IPS DF 6.9 (cell line): ENCODE measurements at regions not wholly inside any gene's neighbourhood (a gene's known extent, or its start where the extent isn't known, plus 50 kb on each side); places are given as distances from the start of the nearest gene placed in this dataset.
A peak's percentile ranks its signal among the peaks of the same experiment; 100 is the strongest.

Source experiments
- DNase-seq: peaks from one replicate; pipeline ENCODE4 v3.0.0-alpha.2; 2013; ENCODE audit warnings: low read depth, low spot score
- H3K27ac ChIP-seq: one replicate; pipeline ENCODE4 v1.5.1; 2013; ENCODE audit warnings: low read length, control low read depth
- H3K27me3 ChIP-seq: 2 replicates; pipeline ENCODE4 v1.6.1; 2013; ENCODE audit warnings: mild to moderate bottlenecking, low read length; ENCODE audit not compliant: control insufficient read depth, insufficient read depth
- H3K36me3 ChIP-seq: 2 replicates; pipeline ENCODE4 v1.6.1; 2013; ENCODE audit warnings: low read length; ENCODE audit not compliant: control insufficient read depth, insufficient read depth
- H3K4me1 ChIP-seq: 2 replicates; pipeline ENCODE4 v1.6.1; 2013; ENCODE audit warnings: low read length; ENCODE audit not compliant: control insufficient read depth, insufficient read depth
- H3K4me3 ChIP-seq: 2 replicates; pipeline ENCODE4 v1.5.1; 2013; ENCODE audit warnings: mild to moderate bottlenecking, low read length
- H3K9me3 ChIP-seq: 2 replicates; pipeline ENCODE4 v1.6.1; 2013; ENCODE audit warnings: low read length, inconsistent platforms; ENCODE audit not compliant: control insufficient read depth, insufficient read depth
- WGBS: extraction: QIAGEN DNeasy Blood & Tissue Kit; methylation state at CpG from one replicate; pipeline ENCODE4 v1.1.7; 2013; ENCODE audit warnings: mixed read lengths, missing lambda C conversion rate; ENCODE audit not compliant: insufficient read length, insufficient coverage; 5-methylcytosine and 5-hydroxymethylcytosine counted together

DNA sequence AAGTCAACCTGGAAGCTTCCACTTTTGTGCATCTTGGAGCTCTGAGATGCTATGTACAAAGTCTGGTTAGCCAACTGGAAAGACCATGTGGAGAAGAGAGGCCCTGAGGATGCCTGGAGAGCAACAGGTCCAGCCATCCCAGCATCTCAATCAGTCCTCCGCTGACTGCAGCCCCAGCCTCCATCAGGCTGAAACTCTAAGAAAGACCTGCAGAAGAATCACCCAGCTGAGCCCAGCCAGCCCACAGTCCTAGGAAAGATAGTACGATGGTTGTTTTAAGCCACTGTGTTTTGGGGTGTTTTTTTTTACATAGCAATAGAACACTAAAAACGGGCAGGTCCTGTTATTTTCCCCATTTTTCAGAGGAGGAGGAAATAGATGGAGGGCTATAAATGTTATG lies 84.0 kb downstream of the NCR2 start:
- H3K27me3 ChIP-seq = peaks cover 49% of the 10 kb centered on the region
- H3K36me3 ChIP-seq = no peaks in the 10 kb centered on the region
- no CpG with 5 or more reads among the region's 3 CpGs for WGBS
- H3K4me1 ChIP-seq = peaks cover 2% of the 10 kb centered on the region; the same call in 1 of the 2 replicates
- H3K9me3 ChIP-seq = no peaks in the 10 kb centered on the region
- DNase-seq = no peak
- no peak overlapping the region for H3K4me3 ChIP-seq
- H3K27ac ChIP-seq = no peak overlapping the region

DNA sequence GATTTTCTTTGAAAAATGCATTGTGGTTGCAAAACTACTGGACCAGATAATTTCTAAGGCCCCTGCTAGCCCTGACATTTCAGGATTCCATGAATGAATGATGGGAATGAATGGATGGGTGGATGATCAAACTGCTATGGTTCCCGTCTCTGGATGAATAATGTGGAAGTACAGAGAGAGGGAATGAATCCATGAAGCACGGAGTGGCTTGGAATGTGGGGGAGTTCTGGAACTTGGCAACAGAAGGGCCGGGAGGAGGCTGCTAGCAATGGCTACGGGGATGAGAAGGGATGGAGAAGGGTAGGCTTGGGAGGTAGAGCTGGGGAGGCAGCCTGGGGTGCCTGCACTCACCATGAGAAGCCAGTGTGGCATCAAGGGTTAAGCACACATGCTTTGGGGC lies 84.8 kb downstream of the NCR2 start:
- no peaks in the 10 kb centered on the region for H3K36me3 ChIP-seq
- H3K4me3 ChIP-seq = no peak overlapping the region
- H3K27me3 ChIP-seq = peaks cover 45% of the 10 kb centered on the region
- H3K27ac ChIP-seq = no peak overlapping the region
- no peak for DNase-seq
- no CpG with 5 or more reads among the region's 4 CpGs for WGBS
- H3K9me3 ChIP-seq = no peaks in the 10 kb centered on the region
- peaks cover 2% of the 10 kb centered on the region; the same call in 1 of the 2 replicates for H3K4me1 ChIP-seq

- Histone ChIP-seq H3K27ac (no peak overlapping the region), H3K27me3 (peaks cover 45% of the 10 kb centered on the region), H3K36me3 (no peaks in the 10 kb centered on the region), H3K4me1 (peaks cover 4% of the 10 kb centered on the region; the same call in 1 of the 2 replicates), H3K9me3 (no peaks in the 10 kb centered on the region), H3K4me3 (no peak overlapping the region)
- no peak for DNase-seq
- no CpG with 5 or more reads among the region's 5 CpGs for WGBS
Observed at GRCh38 chr6:41422161-41422560, 86.8 kb downstream of the NCR2 start.

GRCh38 chr6:41423002-41423401 lies 87.6 kb downstream of the NCR2 start:
- H3K9me3 ChIP-seq = no peaks in the 10 kb centered on the region
- H3K36me3 ChIP-seq = no peaks in the 10 kb centered on the region
- no peak overlapping the region for H3K4me3 ChIP-seq
- H3K27me3 ChIP-seq = peaks cover 38% of the 10 kb centered on the region
- DNase-seq = no peak
- H3K4me1 ChIP-seq = peaks cover 7% of the 10 kb centered on the region; the same call in 1 of the 2 replicates
- H3K27ac ChIP-seq = no peak overlapping the region

DNA sequence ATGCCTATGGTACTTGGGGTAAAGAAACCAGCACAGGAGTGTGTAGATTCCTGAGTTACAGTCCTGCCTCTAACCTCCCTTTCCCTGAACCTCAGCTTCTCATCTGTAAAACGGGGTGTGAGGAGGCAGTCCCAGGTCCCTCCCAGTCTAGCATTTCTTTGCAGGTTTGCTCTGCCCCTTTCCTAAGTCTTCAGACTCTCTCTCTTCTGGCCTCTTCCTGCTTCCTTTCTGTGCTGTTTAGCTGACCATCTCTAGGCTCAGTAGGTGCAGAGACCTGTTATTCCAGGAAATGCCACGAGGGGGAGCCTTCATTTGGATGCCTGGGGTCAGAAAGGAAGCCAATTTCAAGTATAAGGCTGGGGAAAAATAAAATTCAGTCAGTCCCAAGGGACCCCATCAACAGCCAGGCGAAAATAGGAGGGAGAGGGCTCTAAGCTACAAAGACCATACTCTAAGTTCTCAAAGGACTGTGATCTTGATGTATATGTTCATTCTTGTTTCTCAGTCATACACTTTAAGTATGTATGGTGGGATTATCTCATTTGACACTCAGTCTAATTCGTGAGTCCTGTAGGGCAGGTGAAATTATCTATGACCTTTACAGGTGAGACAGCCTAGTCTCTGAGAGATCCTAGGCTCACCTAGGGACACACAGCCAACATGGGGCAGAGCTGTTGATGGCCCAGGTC lies 89.1 kb downstream of the NCR2 start:
- Histone ChIP-seq H3K4me1 (peaks cover 12% of the 10 kb centered on the region), H3K4me3 (no peak overlapping the region), H3K27ac (no peak overlapping the region), H3K9me3 (no peaks in the 10 kb centered on the region), H3K36me3 (no peaks in the 10 kb centered on the region), H3K27me3 (peaks cover 42% of the 10 kb centered on the region)
- DNase-seq = no peak
- WGBS = no CpG with 5 or more reads among the region's 4 CpGs

DNA sequence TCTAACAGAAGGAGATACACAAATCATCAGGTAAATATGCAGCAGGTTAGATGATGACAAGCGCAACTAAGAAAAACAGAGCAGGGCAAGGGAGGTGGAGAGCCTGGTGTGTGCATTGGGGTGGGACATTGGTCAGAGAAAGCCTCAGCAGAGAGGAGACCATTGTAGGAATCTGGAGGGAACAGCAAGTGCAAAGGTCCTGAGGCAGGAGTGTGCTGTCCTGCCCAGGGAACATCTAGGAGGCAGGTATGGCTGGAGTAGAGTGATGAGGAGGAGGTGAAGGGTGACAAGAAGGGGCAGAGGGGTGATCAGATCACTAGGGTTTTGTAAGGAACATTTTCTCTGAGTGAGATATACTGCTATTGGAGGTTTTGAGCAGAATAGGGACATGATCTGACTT lies 90.1 kb downstream of the NCR2 start:
- no peak overlapping the region for H3K4me3 ChIP-seq
- peaks cover 13% of the 10 kb centered on the region for H3K4me1 ChIP-seq
- H3K36me3 ChIP-seq = no peaks in the 10 kb centered on the region
- H3K27ac ChIP-seq = no peak overlapping the region
- H3K9me3 ChIP-seq = no peaks in the 10 kb centered on the region
- WGBS = no CpG with 5 or more reads among the region's 1 CpG
- DNase-seq = no peak
- H3K27me3 ChIP-seq = peaks cover 42% of the 10 kb centered on the region

- no CpG with 5 or more reads among the region's 16 CpGs for WGBS
- peaks cover 44% of the 10 kb centered on the region for H3K27me3 ChIP-seq
- H3K27ac ChIP-seq = no peak overlapping the region
- peaks cover 13% of the 10 kb centered on the region for H3K4me1 ChIP-seq
- no peak for DNase-seq
- H3K9me3 ChIP-seq = no peaks in the 10 kb centered on the region
- H3K4me3 ChIP-seq = no peak overlapping the region; the same call in 1 of the 2 replicates
- no peaks in the 10 kb centered on the region for H3K36me3 ChIP-seq
Observed at GRCh38 chr6:41426438-41426851, 91.0 kb downstream of the NCR2 start.

DNA sequence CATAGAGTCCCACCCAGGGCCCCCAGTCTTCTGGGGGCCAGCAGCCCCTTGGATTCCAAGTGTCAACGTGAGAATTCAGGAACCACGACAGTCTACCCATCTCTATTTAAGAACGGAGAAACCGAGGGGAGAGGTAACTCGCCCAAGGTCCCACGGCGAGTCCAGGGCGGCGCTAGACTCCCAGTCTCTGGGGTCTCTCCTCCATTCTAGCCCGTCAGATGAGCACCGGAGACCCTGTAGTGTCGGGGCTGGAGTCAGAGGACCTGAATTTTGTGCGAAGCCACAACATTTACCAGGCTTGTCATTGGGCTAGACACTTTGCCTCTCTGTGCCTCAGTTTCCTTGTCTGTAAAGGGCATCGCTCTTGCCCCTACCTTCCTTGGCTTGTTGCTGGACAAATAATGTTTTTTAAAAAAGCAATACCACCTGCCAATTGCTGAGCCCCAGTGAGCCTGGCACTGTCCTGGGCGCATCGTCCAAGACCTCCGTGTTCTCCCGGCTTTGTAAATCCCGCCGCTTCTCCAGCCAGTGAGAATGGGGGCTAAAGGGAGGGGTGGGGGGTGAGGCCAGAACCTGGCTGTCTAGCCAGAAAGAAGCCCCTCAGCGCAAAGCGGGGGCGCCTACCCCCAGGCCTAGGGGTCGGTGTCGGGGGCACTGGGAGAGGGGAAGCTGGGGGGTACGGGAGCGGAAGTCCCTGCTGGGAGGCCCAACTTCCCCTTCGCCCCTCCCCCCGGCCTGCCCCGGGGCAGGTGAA lies 91.7 kb downstream of the NCR2 start:
- peaks cover 40% of the 10 kb centered on the region for H3K27me3 ChIP-seq
- no peak for DNase-seq
- peak overlapping the region; percentile 18; the same call in 1 of the 2 replicates for H3K4me3 ChIP-seq
- WGBS = no CpG with 5 or more reads among the region's 30 CpGs
- H3K36me3 ChIP-seq = no peaks in the 10 kb centered on the region
- H3K9me3 ChIP-seq = no peaks in the 10 kb centered on the region
- H3K4me1 ChIP-seq = peaks cover 13% of the 10 kb centered on the region
- H3K27ac ChIP-seq = no peak overlapping the region

DNA sequence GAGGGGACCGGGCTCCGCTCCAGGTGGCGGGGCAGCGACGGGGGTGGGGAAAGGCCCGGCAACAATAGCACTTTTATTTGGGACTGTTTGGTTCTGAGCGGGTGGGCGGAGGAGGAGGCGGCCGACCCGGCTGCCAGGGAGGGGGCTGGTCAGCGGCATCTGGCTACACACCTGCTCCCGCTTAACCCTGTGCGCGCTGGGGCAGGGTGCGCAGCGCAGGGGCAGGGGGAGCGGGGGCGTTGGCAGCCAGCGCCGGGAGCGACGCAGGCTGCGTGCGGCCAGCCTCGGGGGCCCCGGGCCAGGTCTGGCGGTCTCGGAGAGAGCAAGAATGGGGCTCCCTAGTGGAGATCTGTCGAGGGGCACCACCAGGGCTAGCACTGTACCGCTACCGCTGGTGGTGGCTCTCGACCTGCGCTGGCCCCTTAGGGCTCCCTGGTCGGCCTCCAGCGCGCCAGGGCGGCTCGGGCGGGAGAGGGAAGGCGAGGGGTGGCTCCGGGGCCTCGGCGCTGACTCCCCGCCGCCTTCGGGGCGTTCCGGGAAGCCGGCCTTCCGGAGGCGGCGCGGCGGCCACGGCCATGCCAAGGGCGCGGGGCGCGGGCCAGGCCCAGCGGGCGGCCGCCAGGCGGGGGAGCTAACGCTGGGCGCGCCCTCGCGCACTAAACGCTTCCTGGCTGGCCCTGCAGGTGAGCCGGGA lies 92.4 kb downstream of the NCR2 start:
- Histone ChIP-seq H3K9me3 (no peaks in the 10 kb centered on the region), H3K27me3 (peaks cover 40% of the 10 kb centered on the region), H3K4me3 (peak overlapping the region; percentile 18; the same call in 1 of the 2 replicates), H3K27ac (no peak overlapping the region), H3K4me1 (peaks cover 13% of the 10 kb centered on the region), H3K36me3 (no peaks in the 10 kb centered on the region)
- no CpG with 5 or more reads among the region's 71 CpGs for WGBS
- no peak for DNase-seq

DNA sequence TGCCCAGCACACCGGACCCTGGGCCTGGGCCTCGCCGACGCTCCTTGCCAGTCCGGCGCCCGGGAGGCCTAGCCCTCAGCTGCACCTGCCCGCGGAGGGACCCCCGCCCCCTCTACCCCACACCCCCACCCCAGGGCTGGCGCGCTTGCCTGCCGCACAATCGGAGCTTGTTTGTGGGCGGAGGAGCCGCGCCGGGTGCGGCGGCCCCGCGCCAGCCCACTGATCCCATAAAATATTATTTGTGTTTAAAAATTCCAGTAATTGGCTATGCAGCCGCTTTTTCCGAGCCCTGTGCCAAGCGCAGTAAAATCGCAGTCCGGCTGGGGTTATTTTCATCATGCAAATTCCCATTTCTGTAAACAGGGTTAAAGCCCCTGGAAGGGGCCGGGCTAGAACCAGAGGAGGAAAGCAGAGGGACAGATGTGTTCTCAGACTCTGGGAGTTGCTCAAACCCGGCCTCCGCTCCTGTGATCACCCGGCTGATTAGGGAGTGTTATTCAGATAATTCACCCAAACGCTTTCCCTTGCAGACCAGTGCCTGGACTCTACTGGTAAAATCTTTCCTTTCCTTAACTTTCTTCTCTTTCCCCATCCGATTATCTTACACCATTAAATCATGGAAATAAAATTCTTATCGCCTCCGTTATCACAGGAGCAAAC lies 93.1 kb downstream of the NCR2 start:
- peak overlapping the region; percentile 18; the same call in 1 of the 2 replicates for H3K4me3 ChIP-seq
- H3K4me1 ChIP-seq = peaks cover 13% of the 10 kb centered on the region
- no CpG with 5 or more reads among the region's 35 CpGs for WGBS
- peaks cover 39% of the 10 kb centered on the region for H3K27me3 ChIP-seq
- H3K9me3 ChIP-seq = no peaks in the 10 kb centered on the region
- H3K36me3 ChIP-seq = no peaks in the 10 kb centered on the region
- no peak overlapping the region for H3K27ac ChIP-seq
- no peak for DNase-seq
